Mucosa of rectum (tissue), 2 donors: ENCODE measurements at regions not wholly inside any gene's neighbourhood (a gene's known extent, or its start where the extent isn't known, plus 50 kb on each side); places are given as distances from the start of the nearest gene placed in this dataset.

ENCODE experiments used
- H3K27ac ChIP-seq, 2 donors: one replicate each; pipeline ENCODE4 v1.7.0; 2013; ENCODE audit warnings: inconsistent platforms in 2 of 2, low read depth in 2 of 2, low read length in 2 of 2
- H3K27me3 ChIP-seq, 2 donors: one replicate each; pipeline ENCODE4 v1.7.0; 2013; ENCODE audit warnings: low read length in 2 of 2; ENCODE audit not compliant: control insufficient read depth in 2 of 2, insufficient read depth in 2 of 2
- H3K36me3 ChIP-seq, 2 donors: one replicate each; pipeline ENCODE4 v1.7.0; 2013; ENCODE audit warnings: low read length in 2 of 2; ENCODE audit not compliant: control insufficient read depth in 2 of 2, insufficient read depth in 2 of 2
- H3K4me1 ChIP-seq, 2 donors: one replicate each; pipeline ENCODE4 v1.7.0; 2013; ENCODE audit warnings: low read length in 2 of 2, mild to moderate bottlenecking in 1 of 2; ENCODE audit not compliant: control insufficient read depth in 2 of 2, insufficient read depth in 2 of 2
- H3K4me3 ChIP-seq, 2 donors: one replicate each; pipeline ENCODE4 v1.7.0; 2013; ENCODE audit warnings: low read length in 2 of 2
- H3K9ac ChIP-seq, 2 donors: one replicate each; pipeline ENCODE4 v1.7.0; 2013; ENCODE audit warnings: low read length in 2 of 2, low read depth in 1 of 2, mild to moderate bottlenecking in 1 of 2
- H3K9me3 ChIP-seq, 2 donors: one replicate each; pipeline ENCODE4 v1.7.0; 2013; ENCODE audit warnings: low read length in 2 of 2; ENCODE audit not compliant: control insufficient read depth in 2 of 2
- donor health status: healthy.
- donor health status: Normal muscosa, but diverticular disease.

- peaks cover 0 to 5% of the 10 kb centered on the region in 2 donors for H3K4me1 ChIP-seq
- H3K27me3 ChIP-seq: no peaks in the 10 kb centered on the region
- H3K9ac ChIP-seq: no peak overlapping the region
- no peak overlapping the region for H3K27ac ChIP-seq
- no peaks in the 10 kb centered on the region for H3K36me3 ChIP-seq
- H3K4me3 ChIP-seq: no peak overlapping the region
- no peaks in the 10 kb centered on the region for H3K9me3 ChIP-seq
Measured at GRCh38 chr12:5377997-5378592, 53.8 kb upstream of the NTF3 start.

GRCh38 chr12:5379749-5380496, 52.0 kb upstream of the NTF3 start:
- Histone ChIP-seq H3K9me3 (no peaks in the 10 kb centered on the region), H3K27ac (no peak overlapping the region), H3K27me3 (no peaks in the 10 kb centered on the region), H3K4me1 (peaks cover 0 to 5% of the 10 kb centered on the region in 2 donors), H3K36me3 (no peaks in the 10 kb centered on the region), H3K9ac (no peak overlapping the region), H3K4me3 (no peak overlapping the region)
